A204.1 (cell line): ENCODE measurements at regions not wholly inside any gene's neighbourhood (a gene's known extent, or its start where the extent isn't known, plus 50 kb on each side); places are given as distances from the start of the nearest gene placed in this dataset.
"Not testable (repeated sequence)": the region's sequence is repeated elsewhere in the genome, so short reads cannot be mapped to it uniquely, and the experiment has no call there.

Experiments
- FAIRE-seq: peaks from 2 replicates; lab custom pipeline; 2012; peaks lifted over from hg19 to GRCh38; lab: Jason Lieb, UNC

DNA sequence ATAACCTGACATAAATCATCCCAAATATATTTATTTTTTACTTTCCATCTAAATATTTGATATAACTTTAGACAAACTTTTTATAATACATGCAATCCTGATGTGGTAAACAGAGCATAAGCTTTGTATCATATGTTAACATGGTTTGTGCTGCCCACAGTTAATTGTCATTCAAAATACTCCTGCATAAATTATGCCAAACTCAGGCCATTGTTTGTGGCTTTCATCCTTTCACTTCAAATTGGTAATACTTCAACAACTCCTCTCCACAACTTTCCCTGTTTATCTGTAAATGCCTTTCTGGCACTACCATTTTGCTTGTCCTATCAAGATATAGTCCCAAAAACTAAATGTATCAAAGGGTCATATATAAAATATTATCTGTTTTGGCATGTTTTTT is 586.7 kb downstream of the HINT1 start:
- FAIRE-seq: no peak

GRCh38 chr5:130571076-130571475 is 594.0 kb downstream of the HINT1 start:
- no peak for FAIRE-seq

DNA sequence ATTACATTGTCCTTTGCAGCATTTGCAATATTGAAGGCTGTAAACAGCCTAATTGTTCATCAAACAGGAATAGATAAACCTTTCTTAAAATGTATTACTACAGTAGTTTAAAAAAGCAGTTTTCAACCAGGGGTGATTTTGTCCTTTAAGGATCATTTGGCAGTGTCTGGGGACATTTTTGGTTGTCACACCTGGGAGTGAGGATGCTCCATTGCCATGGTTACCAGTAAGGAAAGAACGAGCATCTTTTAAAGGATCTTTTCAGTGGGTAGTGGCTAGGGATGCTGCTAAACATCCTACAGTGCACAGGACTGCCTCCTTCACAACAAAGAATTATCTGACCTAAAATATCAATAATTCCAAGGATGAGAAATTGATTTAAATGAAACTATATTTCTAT is 596.3 kb downstream of the HINT1 start:
- no peak for FAIRE-seq

DNA sequence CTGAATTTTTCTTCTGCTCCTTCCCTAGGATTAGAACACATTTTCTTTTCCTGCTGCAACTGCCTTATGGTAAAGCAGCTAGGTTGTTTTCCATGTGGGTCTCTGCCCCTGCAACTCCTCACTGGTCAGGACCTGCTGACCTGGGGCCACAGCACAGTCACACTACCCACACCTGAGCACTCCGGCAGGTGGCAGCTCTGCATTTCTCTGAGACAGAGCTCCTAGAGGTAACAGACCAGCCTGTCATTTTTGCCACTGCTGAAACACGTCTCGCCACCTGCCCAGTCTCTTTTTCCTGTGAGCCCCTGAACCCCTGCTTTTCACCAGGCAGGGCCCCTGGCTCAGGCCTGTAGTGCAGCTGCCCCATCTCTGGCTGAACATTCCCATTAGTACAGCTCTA is 609.6 kb downstream of the HINT1 start:
- FAIRE-seq: no peak

DNA sequence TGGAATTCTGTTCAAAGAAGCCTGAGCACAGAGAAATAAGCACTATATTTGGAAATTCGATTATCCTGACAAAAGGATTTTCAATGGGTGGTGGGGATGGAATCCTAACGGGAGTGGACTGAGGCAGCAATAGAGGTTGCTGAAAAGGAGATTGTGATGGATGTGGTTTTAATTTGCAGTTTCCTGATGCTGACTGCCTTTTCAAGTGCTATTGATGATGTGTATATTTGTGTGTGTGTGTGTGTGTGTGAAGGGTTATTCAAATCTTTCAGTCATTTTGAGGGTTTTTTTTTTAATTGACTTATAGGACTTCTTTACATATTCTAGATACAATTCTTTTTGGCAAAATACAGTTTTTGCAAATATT is 614.5 kb downstream of the HINT1 start:
- FAIRE-seq: no peak

- FAIRE-seq: no peak
Measured at GRCh38 chr5:130549884-130550561, 615.0 kb downstream of the HINT1 start.

DNA sequence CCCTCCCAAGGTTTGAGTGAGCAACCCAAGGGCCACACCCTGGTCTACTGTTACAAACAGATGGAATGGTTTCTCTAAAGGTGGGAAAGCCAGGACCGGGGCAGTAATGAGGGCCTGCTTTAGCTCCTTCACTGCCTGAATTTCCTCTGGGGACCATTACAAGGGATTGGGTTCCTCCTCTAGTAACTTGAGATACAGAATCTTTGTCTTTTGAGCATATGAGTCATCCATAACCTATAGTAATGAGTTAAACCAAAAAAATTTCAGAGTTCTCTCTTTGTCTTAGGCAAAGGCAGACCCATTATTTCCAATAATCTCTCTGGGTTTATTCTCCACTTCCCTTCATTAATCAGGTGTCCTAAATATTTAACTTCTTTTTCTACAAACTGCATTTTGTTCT is 618.8 kb downstream of the HINT1 start:
- FAIRE-seq: no peak

- FAIRE-seq: no peak
Measured at GRCh38 chr5:130545291-130545690, 619.8 kb downstream of the HINT1 start.

DNA sequence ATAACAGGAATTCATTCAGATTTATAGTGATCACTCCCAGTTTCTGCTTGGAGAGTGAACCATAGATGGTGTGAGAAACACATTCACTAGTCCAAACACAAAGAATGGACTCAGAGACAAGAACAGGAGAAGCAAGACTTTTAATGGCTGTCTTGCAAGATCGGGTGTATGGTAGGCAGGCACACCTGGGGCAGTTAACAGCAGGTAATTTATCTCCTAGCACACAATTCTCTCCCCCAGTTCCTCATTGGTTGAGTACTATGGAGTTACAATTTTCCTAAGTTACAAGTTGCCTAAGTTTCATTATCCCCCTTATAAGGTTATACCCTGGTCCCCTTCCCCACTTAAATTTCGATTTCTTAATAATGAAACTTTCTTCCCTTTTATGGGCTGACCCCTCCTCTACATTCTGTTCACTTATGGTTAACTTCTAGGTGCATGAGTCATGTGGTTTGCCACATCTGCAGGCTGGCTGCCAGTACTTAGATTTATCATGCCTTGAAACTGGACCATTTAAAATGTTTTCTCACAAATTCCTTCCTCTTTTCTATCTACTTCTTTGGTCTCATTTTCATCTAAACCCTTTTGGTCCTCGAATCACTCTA is 623.3 kb downstream of the HINT1 start:
- FAIRE-seq: no peak

GRCh38 chr5:130536691-130537090 is 628.4 kb downstream of the HINT1 start:
- no peak for FAIRE-seq

DNA sequence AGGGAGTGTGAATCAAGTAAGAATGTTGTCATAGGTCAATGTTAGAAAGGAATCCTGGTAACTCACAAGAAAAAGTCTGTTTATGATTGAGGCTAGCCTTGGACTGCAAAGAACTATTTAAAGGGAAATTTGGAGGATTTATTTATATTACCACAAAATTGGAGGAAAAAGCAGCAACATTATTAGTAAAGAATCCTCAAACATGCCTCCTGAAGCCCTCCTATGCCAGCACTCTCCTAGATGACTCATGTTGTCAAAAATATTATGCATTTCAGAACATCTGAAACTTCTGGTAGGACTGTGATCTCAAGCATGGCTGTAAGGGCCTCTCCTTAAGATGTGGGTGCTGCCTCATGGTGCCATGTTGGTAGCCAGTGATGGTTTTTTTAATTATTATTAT is 628.5 kb downstream of the CHSY3 start:
- no peak for FAIRE-seq

- no peak for FAIRE-seq
Measured at GRCh38 chr5:130529511-130530485, 625.5 kb downstream of the CHSY3 start.

DNA sequence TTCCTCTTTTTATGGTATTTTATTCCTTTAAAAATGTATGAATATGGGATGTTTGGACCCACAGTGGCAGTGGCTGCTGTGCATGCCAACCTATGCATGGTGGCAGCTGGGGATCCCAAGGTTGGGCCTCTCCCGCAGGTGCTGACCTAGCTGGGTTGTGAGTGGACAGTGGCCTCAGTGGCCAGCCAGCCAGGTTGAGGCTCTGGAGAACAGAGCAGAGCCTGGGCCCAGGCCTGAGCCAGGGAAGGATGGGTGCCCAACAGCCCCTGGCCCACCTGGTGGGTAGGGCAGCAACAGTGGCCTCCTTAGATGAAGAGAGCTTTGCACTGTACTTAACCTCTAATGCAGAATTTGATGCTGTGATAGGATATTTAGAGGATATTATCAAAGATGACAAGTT is 624.8 kb downstream of the CHSY3 start:
- FAIRE-seq: no peak

GRCh38 chr5:130528474-130528873 is 624.2 kb downstream of the CHSY3 start:
- FAIRE-seq: no peak

DNA sequence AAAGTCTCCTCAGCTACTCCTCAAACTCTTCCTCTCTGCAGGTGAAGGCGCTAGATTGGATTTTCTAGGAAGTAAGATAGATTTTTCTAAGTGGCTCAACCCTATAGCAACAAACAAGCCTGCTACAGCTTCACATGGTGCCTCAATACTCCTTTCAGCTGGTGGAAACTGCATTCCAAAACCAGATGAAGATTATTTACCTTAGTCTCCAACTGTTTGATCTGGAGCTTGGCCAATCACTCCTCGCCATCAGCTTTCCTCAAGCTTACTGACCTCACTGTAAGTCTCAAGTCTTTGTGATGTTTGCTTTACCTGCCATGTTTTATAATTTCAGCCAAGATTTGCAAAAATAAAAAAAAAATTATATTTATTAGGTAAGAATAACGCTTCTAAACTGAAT is 622.4 kb downstream of the CHSY3 start:
- no peak for FAIRE-seq

DNA sequence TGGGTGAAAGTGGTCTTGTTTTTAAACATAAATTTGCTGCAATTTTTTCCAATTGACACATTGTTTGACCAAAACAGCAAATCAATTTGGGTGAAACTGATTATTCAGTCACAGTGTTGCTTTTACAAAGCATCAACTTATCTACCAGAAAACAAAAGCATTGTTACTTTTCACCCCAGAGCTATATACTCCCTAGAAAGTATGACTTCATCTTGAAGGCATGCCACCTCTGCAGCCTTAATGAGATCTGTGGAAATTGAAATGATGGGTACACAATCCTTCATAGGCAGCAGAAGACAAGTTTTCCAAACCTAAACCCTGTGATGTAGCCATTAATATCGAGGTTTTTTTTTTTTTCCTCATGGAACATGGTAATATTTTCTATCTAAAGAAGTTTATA is 615.9 kb downstream of the CHSY3 start:
- no peak for FAIRE-seq

DNA sequence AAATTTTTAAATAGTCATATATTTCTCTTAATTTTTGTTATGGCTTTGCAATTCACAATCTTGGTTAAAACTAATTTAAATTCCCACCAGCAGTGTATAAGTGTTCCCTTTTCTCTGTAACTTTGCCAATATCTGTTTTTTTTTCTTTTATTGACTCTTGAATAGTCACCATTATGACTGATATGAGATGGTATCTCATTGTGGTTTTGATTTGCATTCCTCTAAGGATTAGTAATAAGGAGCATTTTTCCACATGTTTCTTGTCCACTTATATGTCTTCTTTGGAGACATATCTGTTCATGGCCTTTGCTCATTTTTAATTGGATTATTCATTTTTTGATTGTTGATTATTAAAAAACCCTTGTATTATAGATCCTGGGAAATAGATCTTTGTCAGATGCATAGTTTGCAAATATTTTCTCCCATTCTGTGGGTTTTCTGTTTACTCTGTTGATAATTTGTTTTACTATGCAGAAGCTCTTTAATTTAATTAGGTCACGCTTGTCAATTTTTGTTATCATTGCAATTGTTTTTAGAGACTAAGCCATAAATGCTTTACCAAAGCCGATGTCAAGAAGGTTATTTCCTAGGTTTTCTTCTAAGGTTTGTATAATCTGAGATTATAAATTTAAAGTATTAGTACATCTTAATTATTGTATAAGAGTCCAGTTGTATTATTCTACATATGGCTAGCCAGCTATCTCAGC is 610.9 kb downstream of the CHSY3 start:
- no peak for FAIRE-seq

DNA sequence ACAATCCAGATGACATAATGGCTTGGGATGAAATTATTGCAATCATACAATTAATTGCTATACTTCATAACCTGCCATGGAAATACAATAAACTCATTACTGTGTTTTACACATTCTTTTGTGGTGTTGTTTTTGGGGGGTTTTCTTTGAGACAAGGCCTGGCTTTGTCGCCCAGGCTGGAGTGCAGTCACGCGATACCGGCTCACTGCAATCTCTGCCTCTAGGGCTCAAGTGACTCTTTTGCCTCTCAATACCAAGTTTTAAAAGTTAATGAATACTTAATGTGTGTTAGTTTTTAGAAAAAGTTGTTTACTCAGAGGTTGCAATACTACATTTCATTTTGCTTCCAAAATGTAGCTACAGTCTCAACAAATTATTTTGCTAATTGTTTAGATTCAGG is 598.4 kb downstream of the CHSY3 start:
- no peak for FAIRE-seq

DNA sequence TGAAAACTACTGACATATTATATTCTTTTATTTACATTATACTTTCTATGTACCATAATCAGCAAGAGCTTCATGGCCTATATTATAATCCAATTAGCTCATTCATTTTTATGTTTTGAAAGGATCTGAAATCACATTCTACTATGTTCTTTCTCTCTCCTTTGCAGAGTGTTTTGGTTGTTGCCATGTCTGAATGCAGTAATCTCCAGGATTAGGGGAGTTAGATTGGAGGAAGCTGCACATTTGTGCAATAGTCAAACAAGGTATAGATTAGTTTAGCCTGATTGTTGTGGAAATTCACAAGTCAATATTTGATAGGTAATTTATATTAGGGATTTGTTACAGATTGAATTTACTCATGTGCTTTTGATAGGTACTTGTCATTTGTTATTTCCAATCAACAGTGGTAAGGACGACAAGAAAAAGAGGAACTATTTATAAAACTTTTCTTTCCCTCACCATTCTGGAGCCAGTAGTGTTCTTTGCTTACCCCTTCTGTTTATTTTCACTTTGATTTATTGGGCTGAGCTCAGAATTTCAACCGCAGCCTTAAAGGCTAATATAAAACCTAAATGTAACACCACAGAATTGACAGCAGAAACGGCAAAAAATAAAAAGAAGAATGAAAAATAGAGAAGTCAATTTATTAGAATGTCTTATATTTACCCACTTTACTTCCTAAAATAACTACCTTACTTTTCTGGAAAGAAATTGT is 597.0 kb downstream of the CHSY3 start:
- no peak for FAIRE-seq

- not testable (repeated sequence) for FAIRE-seq
Measured at GRCh38 chr5:130500495-130500894, 596.2 kb downstream of the CHSY3 start.

GRCh38 chr5:130496215-130496614 is 592.0 kb downstream of the CHSY3 start:
- FAIRE-seq: no peak

- FAIRE-seq: no peak
Measured at GRCh38 chr5:130488252-130488651, 584.0 kb downstream of the CHSY3 start.
